H1 (cell line): ENCODE measurements at regions not wholly inside any gene's neighbourhood (a gene's known extent, or its start where the extent isn't known, plus 50 kb on each side); places are given as distances from the start of the nearest gene placed in this dataset.

ENCODE experiments used
- CTCF ChIA-PET: fragments of 300-600 bp; sonication (Branson Sonifier 250); formaldehyde crosslinking; loops from one replicate; lab custom pipeline; 2021; ENCODE audit not compliant: partially characterized antibody; lab: Charles Lee
- POLR2A ChIA-PET: fragments of 300-600 bp; sonication (Branson Sonifier 250); formaldehyde crosslinking; loops from one replicate; lab custom pipeline; 2021; ENCODE audit warnings: inconsistent platforms; ENCODE audit not compliant: partially characterized antibody; lab: Charles Lee
- DNase-seq, 2 experiments: peaks; one replicate each; pipeline versions ENCODE4 v3.0.0 to v3.0.0-alpha.2; 2010 to 2022; ENCODE audit warnings: low spot score in 2 of 2, low read depth in 1 of 2, mixed read lengths in 1 of 2
- FAIRE-seq: peaks from 2 replicates; lab custom pipeline; 2011; peaks lifted over from hg19 to GRCh38; lab: Jason Lieb, UNC
- H2AFZ ChIP-seq: 2 replicates; pipeline ENCODE4 v1.8.1; 2012; ENCODE audit warnings: low read length, inconsistent platforms
- H2AK5ac ChIP-seq: 2 replicates; pipeline ENCODE4 v1.6.1; 2013; ENCODE audit warnings: low read depth, low read length
- H2BK120ac ChIP-seq: replicated peaks from 2 replicates; pipeline ENCODE3; 2013; ENCODE audit warnings: low read depth, low read length, inconsistent platforms
- H2BK12ac ChIP-seq: 2 replicates; pipeline ENCODE4 v1.6.1; 2013; ENCODE audit warnings: low read depth, low read length
- H2BK15ac ChIP-seq: 2 replicates; pipeline ENCODE4 v1.6.1; 2013; ENCODE audit warnings: low read length
- H2BK20ac ChIP-seq: 2 replicates; pipeline ENCODE4 v1.6.1; 2013; ENCODE audit warnings: low read length
- H2BK5ac ChIP-seq: 2 replicates; pipeline ENCODE4 v1.6.1; 2013; ENCODE audit warnings: low read depth, low read length
- H3K14ac ChIP-seq: 2 replicates; pipeline ENCODE4 v1.6.1; 2013; ENCODE audit warnings: inconsistent platforms; ENCODE audit not compliant: insufficient read length
- H3K18ac ChIP-seq: 2 replicates; pipeline ENCODE4 v1.6.1; 2013; ENCODE audit warnings: low read length; ENCODE audit errors: extremely low read depth
- H3K23ac ChIP-seq: 2 replicates; pipeline ENCODE4 v1.6.1; 2013; ENCODE audit warnings: inconsistent platforms; ENCODE audit not compliant: insufficient read length
- H3K23me2 ChIP-seq: 2 replicates; pipeline ENCODE4 v1.6.1; 2013; ENCODE audit warnings: low read depth, low read length
- H3K27ac ChIP-seq: 2 replicates; pipeline ENCODE4 v1.6.1; 2011; ENCODE audit warnings: low read depth, low read length, inconsistent platforms
- H3K27me3 ChIP-seq, 4 experiments: replicated peaks in 1 of 4; 1 replicate in 1 of 4; 2 replicates in 3 of 4; pipeline versions ENCODE4 v1.6.1 to v1.8.1; 2011 to 2013; ENCODE audit warnings: low read length in 3 of 4, mild to moderate bottlenecking in 3 of 4, inconsistent platforms in 2 of 4, mixed read lengths in 2 of 4, moderate library complexity in 1 of 4; ENCODE audit not compliant: control insufficient read depth in 3 of 4, insufficient read depth in 3 of 4; ENCODE audit errors: extremely low read depth in 1 of 4
- H3K36me3 ChIP-seq, 4 experiments: 2 replicates each; pipeline versions ENCODE4 v1.6.1 to v1.8.1; 2011 to 2013; ENCODE audit warnings: mild to moderate bottlenecking in 4 of 4, low read length in 3 of 4, moderate library complexity in 2 of 4, control low read depth in 1 of 4, inconsistent platforms in 1 of 4; ENCODE audit not compliant: insufficient read depth in 4 of 4, control insufficient read depth in 2 of 4
- H3K4ac ChIP-seq: replicated peaks from 2 replicates; pipeline ENCODE3; 2013; ENCODE audit warnings: low read length, low read depth, mixed read lengths, inconsistent platforms; ENCODE audit not compliant: insufficient read length
- H3K4me1 ChIP-seq, 4 experiments: replicated peaks in 1 of 4; 1 replicate in 1 of 4; 2 replicates in 3 of 4; pipeline versions ENCODE4 v1.6.1 to v1.8.1; 2011 to 2013; ENCODE audit warnings: low read length in 3 of 4, inconsistent platforms in 2 of 4, mixed read lengths in 1 of 4; ENCODE audit not compliant: insufficient read depth in 4 of 4, control insufficient read depth in 3 of 4
- H3K4me2 ChIP-seq, 2 experiments: 2 replicates each; pipeline versions ENCODE4 v1.6.1 to v1.8.1; 2011 to 2013; ENCODE audit warnings: low read depth in 2 of 2, low read length in 2 of 2, control low read depth in 1 of 2, inconsistent platforms in 1 of 2, mild to moderate bottlenecking in 1 of 2; ENCODE audit not compliant: insufficient read depth in 1 of 2
- H3K4me3 ChIP-seq, 4 experiments: fragments of 200-600, 300-600 bp in 1 of 4; sonication (generic), shearing (Covaris generic), sonication (Bioruptor Twin) in 1 of 4; 2 replicates each; pipeline versions ENCODE4 v1.5.1 to v1.8.1; 2011 to 2016; ENCODE audit warnings: low read length in 4 of 4, low read depth in 3 of 4, control low read depth in 2 of 4, inconsistent platforms in 2 of 4, mild to moderate bottlenecking in 2 of 4, mixed read lengths in 1 of 4, moderate library complexity in 1 of 4; ENCODE audit not compliant: insufficient read depth in 2 of 4; ENCODE audit errors: extremely low read depth in 1 of 4
- H3K56ac ChIP-seq: replicated peaks from 2 replicates; pipeline ENCODE3; 2013; ENCODE audit warnings: low read depth, mild to moderate bottlenecking, mixed read lengths, low read length, inconsistent platforms; ENCODE audit not compliant: insufficient read length
- H3K79me1 ChIP-seq: 2 replicates; pipeline ENCODE4 v1.6.1; 2013; ENCODE audit warnings: low read depth, low read length, control low read depth
- H3K79me2 ChIP-seq, 2 experiments: 2 replicates each; pipeline versions ENCODE4 v1.6.1 to v1.8.1; 2012 to 2013; ENCODE audit warnings: low read length in 2 of 2, mild to moderate bottlenecking in 2 of 2, inconsistent platforms in 1 of 2; ENCODE audit not compliant: insufficient read depth in 2 of 2, control insufficient read depth in 1 of 2
- H3K9ac ChIP-seq, 4 experiments: replicated peaks in 1 of 4; 1 replicate in 1 of 4; 2 replicates in 3 of 4; pipeline versions ENCODE4 v1.6.1 to v1.8.1; 2011 to 2013; ENCODE audit warnings: low read depth in 3 of 4, low read length in 3 of 4, control low read depth in 2 of 4, mild to moderate bottlenecking in 2 of 4, moderate library complexity in 2 of 4, inconsistent platforms in 1 of 4; ENCODE audit errors: extremely low read depth in 1 of 4
- H3K9me3 ChIP-seq, 2 experiments: 2 replicates each; pipeline versions ENCODE4 v1.6.1 to v1.8.1; 2012 to 2013; ENCODE audit warnings: mild to moderate bottlenecking in 2 of 2, moderate library complexity in 2 of 2, control low read depth in 1 of 2, inconsistent platforms in 1 of 2, low read depth in 1 of 2, low read length in 1 of 2, mixed read lengths in 1 of 2; ENCODE audit not compliant: insufficient read depth in 2 of 2
- H4K20me1 ChIP-seq, 2 experiments: replicated peaks in 1 of 2; 2 replicates each; pipeline versions ENCODE3 to v1.8.1; 2011 to 2013; ENCODE audit warnings: inconsistent platforms in 2 of 2, low read length in 2 of 2, mild to moderate bottlenecking in 1 of 2; ENCODE audit not compliant: insufficient read depth in 2 of 2, control insufficient read depth in 1 of 2
- H4K5ac ChIP-seq: 2 replicates; pipeline ENCODE4 v1.6.1; 2013; ENCODE audit warnings: low read length, low read depth, mixed read lengths, inconsistent platforms; ENCODE audit not compliant: insufficient read length
- H4K8ac ChIP-seq: 2 replicates; pipeline ENCODE4 v1.8.0; 2013; ENCODE audit warnings: mild to moderate bottlenecking, moderate library complexity, low read length, inconsistent platforms; ENCODE audit not compliant: insufficient read depth; ENCODE audit errors: extremely low read depth
- H4K91ac ChIP-seq: replicated peaks from 2 replicates; pipeline ENCODE3; 2013; ENCODE audit warnings: low read length, mixed read lengths, inconsistent platforms; ENCODE audit not compliant: insufficient read length
- BACH1 ChIP-seq: IDR thresholded peaks from 2 replicates; pipeline ENCODE4 v1.6.1; 2012; ENCODE audit warnings: low read length, improper control_type of control experiment
- CTBP2 ChIP-seq: IDR thresholded peaks from 2 replicates; pipeline ENCODE4 v1.7.0; 2011; ENCODE audit warnings: borderline replicate concordance, mild to moderate bottlenecking, moderate library complexity, mixed read lengths, low read length; ENCODE audit not compliant: insufficient read depth, insufficient read length
- JUN ChIP-seq: IDR thresholded peaks from 2 replicates; pipeline ENCODE4 v1.6.1; 2011; ENCODE audit warnings: low read depth, mild to moderate bottlenecking, improper control_type of control experiment, low read length
- KDM4A ChIP-seq: IDR thresholded peaks from one replicate; pipeline ENCODE4 v1.7.1; 2012; ENCODE audit warnings: low read depth, mild to moderate bottlenecking, moderate library complexity, low read length, inconsistent platforms; ENCODE audit not compliant: severe bottlenecking
- POLR2A ChIP-seq, 2 experiments: IDR thresholded peaks; 1 replicate in 1 of 2; 2 replicates in 1 of 2; pipeline ENCODE4 v1.6.1; 2011; ENCODE audit warnings: low read depth in 2 of 2, low read length in 2 of 2, mild to moderate bottlenecking in 2 of 2; ENCODE audit errors: control extremely low read depth in 1 of 2
- SAP30 ChIP-seq: fragments of 300-600 bp; sonication (generic); IDR thresholded peaks from 2 replicates; pipeline ENCODE4 v1.7.1; 2012; ENCODE audit warnings: low read length, moderate library complexity, mild to moderate bottlenecking, inconsistent platforms; ENCODE audit not compliant: insufficient read depth, insufficient replicate concordance
- SP2 ChIP-seq: IDR thresholded peaks from 2 replicates; pipeline ENCODE4 v1.6.1; 2012; ENCODE audit warnings: mild to moderate bottlenecking, low read length, inconsistent platforms
- WGBS, 2 experiments: shearing (Covaris generic) in 1 of 2; methylation state at CpG; one replicate each; pipeline versions ENCODE4 v1.1.6 to v1.1.7; 2013 to 2015; ENCODE audit warnings: low lambda C conversion rate in 2 of 2, mixed read lengths in 2 of 2, inconsistent platforms in 1 of 2, low coverage in 1 of 2, missing lambda C conversion rate in 1 of 2; ENCODE audit not compliant: insufficient replicate concordance in 2 of 2, insufficient coverage in 1 of 2, insufficient read length in 1 of 2; ENCODE audit errors: extremely low coverage in 1 of 2, missing lambda C conversion rate in 1 of 2; 5-methylcytosine and 5-hydroxymethylcytosine counted together
- TF ChIP-seq, protein P1 (sequence below): IDR thresholded peaks from 2 replicates; pipeline ENCODE4 v1.6.1; 2011; ENCODE audit warnings: low read depth, mild to moderate bottlenecking, low read length; ENCODE audit not compliant: insufficient read depth
- TF ChIP-seq, protein P2 (sequence below), 3 experiments: IDR thresholded peaks; 1 replicate in 2 of 3; 2 replicates in 1 of 3; pipeline versions ENCODE4 v1.5.1 to v1.6.1; 2011; ENCODE audit warnings: low read length in 3 of 3, mild to moderate bottlenecking in 3 of 3, inconsistent platforms in 2 of 3, low read depth in 1 of 3, moderate library complexity in 1 of 3; ENCODE audit not compliant: insufficient read depth in 1 of 3; ENCODE audit errors: control extremely low read depth in 1 of 3

DNA sequence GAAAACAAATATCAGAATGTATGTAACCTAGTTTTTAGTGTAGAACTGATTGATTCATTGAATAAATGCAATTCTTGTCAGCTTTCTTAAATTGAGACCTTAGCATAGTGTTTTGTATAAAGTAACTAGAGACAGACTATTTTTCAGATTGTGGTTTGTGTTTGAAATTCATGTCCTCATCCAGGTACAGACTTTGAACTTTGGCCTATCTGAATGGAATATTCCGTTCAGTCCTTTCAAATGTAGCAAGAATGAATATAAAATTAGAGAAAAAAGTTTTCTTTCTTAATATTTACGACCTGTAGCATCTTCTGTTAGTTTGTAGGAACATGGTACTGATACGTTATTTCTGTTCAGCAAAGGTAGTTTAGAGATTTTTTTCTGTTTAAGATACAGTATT is 378.4 kb upstream of the RGS6 start:
- Histone ChIP-seq H2BK5ac (no peak overlapping the region), H3K56ac (no peak overlapping the region), H4K8ac (no peak overlapping the region), H2BK15ac (no peak overlapping the region), H2BK120ac (no peak overlapping the region), H4K5ac (no peak overlapping the region), H3K14ac (no peak overlapping the region), H3K18ac (no peak overlapping the region), H3K79me1 (no peaks in the 10 kb centered on the region; the same call in 1 of the 2 replicates), H4K91ac (no peak overlapping the region), H3K9me3 (no peaks in the 10 kb centered on the region), H2BK20ac (no peak overlapping the region)
- DNase-seq: no peak
- ChIA-PET POLR2A (interaction anchor here (0.7 kb wide), 1 partner anchor 24 kb away, joined by 3 read pairs; no protein-coding TSS in a partner anchor), CTCF (interaction anchor here (1.0 to 1.7 kb wide), 5 partner anchors 10 to 420 kb away, joined by 3 to 10 read pairs (median 5); no protein-coding TSS in a partner anchor)
- no peak for FAIRE-seq
- TF ChIP-seq KDM4A (no peak), POLR2A (IDR thresholded peaks at IDR 0.05; ENCODE audit: control extremely low read depth in 1 of 2, low read depth in 2 of 2, low read length in 2 of 2) (no peak), CTBP2 (no peak), SP2 (no peak), BACH1 (no peak), SAP30 (no peak), JUN (no peak)
- TF ChIP-seq, protein P1, sequence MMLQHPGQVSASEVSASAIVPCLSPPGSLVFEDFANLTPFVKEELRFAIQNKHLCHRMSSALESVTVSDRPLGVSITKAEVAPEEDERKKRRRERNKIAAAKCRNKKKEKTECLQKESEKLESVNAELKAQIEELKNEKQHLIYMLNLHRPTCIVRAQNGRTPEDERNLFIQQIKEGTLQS: no peak
- TF ChIP-seq, protein P2, sequence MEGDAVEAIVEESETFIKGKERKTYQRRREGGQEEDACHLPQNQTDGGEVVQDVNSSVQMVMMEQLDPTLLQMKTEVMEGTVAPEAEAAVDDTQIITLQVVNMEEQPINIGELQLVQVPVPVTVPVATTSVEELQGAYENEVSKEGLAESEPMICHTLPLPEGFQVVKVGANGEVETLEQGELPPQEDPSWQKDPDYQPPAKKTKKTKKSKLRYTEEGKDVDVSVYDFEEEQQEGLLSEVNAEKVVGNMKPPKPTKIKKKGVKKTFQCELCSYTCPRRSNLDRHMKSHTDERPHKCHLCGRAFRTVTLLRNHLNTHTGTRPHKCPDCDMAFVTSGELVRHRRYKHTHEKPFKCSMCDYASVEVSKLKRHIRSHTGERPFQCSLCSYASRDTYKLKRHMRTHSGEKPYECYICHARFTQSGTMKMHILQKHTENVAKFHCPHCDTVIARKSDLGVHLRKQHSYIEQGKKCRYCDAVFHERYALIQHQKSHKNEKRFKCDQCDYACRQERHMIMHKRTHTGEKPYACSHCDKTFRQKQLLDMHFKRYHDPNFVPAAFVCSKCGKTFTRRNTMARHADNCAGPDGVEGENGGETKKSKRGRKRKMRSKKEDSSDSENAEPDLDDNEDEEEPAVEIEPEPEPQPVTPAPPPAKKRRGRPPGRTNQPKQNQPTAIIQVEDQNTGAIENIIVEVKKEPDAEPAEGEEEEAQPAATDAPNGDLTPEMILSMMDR (IDR thresholded peaks at IDR 0.05; ENCODE audit: control extremely low read depth in 1 of 3, insufficient read depth in 1 of 3, low read depth in 1 of 3, low read length in 3 of 3): no peak
- TF ChIP-seq, all 59 proteins: peak for 0
- Histone ChIP-seq H3K4me3 (no peak overlapping the region), H3K4ac (no peak overlapping the region), H2BK12ac (no peak overlapping the region), H3K79me2 (peaks cover 0 to 5% of the 10 kb centered on the region in 2 experiments; a peak in 1 of 4 replicates), H2AK5ac (no peak overlapping the region), H4K20me1 (no peaks in the 10 kb centered on the region), H3K27ac (no peak overlapping the region), H3K23ac (no peak overlapping the region), H3K4me1 (no peaks in the 10 kb centered on the region), H3K27me3 (no peaks in the 10 kb centered on the region), H3K36me3 (no peaks in the 10 kb centered on the region), H3K23me2 (no peaks in the 10 kb centered on the region), H2AFZ (no peak overlapping the region), H3K9ac (no peak overlapping the region), H3K4me2 (no peak overlapping the region)
- WGBS, 2 experiments: 87% methylated on average over 3 of the region's 3 CpGs; no CpG with 5 or more reads in 1 of the 2 experiments
